IMR-90 (cell line): ENCODE measurements at regions not wholly inside any gene's neighbourhood (a gene's known extent, or its start where the extent isn't known, plus 50 kb on each side); places are given as distances from the start of the nearest gene placed in this dataset.
A peak's percentile ranks its signal among the peaks of the same experiment; 100 is the strongest.

Source experiments
- ATAC-seq: fragments of 200-7000 bp; cut with Tn5 transposase; 2 replicates; pipeline ENCODE4 v1.9.1; 2020; ENCODE audit warnings: low read depth, mild to moderate bottlenecking, moderate library complexity
- BruUV-seq: library from RNA; stranded (reverse); fragments of 400-500 nt; replicated peaks from 2 replicates; lab custom pipeline; 2021; lab: Mats Ljungman, UMichigan
- CTCF ChIA-PET: fragments of 300-600 bp; formaldehyde crosslinking; extraction: SDS; loops from one replicate; lab custom pipeline; 2021; ENCODE audit warnings: antibody characterized with exemption; lab: Yijun Ruan, JAX
- POLR2A ChIA-PET: fragments of 300-600 bp; sonication (Branson Sonifier 250); formaldehyde crosslinking; loops from one replicate; lab custom pipeline; 2022; ENCODE audit warnings: antibody characterized with exemption; ENCODE audit not compliant: unreplicated experiment; lab: Charles Lee
- DNase-seq: peaks from one replicate; pipeline ENCODE4 v3.0.0; 2013
- H2AFZ ChIP-seq: replicated peaks from 2 replicates; pipeline ENCODE3; 2013; ENCODE audit warnings: low read length, mild to moderate bottlenecking; ENCODE audit not compliant: poor library complexity
- H2AK5ac ChIP-seq: 2 replicates; pipeline ENCODE4 v1.6.1; 2013; ENCODE audit warnings: low read depth, low read length, inconsistent platforms
- H2AK9ac ChIP-seq: replicated peaks from 2 replicates; pipeline ENCODE3; 2013; ENCODE audit warnings: mild to moderate bottlenecking, low read depth, low read length, moderate library complexity; ENCODE audit not compliant: poor library complexity
- H2BK120ac ChIP-seq: 2 replicates; pipeline ENCODE4 v1.6.1; 2013; ENCODE audit warnings: low read depth, low read length, inconsistent platforms
- H2BK15ac ChIP-seq: 3 replicates; pipeline ENCODE4 v1.6.1; 2013; ENCODE audit warnings: low read depth, low read length, inconsistent platforms
- H2BK20ac ChIP-seq: 2 replicates; pipeline ENCODE4 v1.6.1; 2013; ENCODE audit warnings: low read depth, mild to moderate bottlenecking, inconsistent platforms, low read length, moderate library complexity
- H2BK5ac ChIP-seq: 2 replicates; pipeline ENCODE4 v1.6.1; 2013; ENCODE audit warnings: mild to moderate bottlenecking, low read depth, low read length, inconsistent platforms; ENCODE audit not compliant: poor library complexity, severe bottlenecking
- H3K14ac ChIP-seq: replicated peaks from 2 replicates; pipeline ENCODE4 v1.6.1; 2013; ENCODE audit warnings: low read depth, low read length, inconsistent platforms
- H3K18ac ChIP-seq: 2 replicates; pipeline ENCODE4 v1.6.1; 2013; ENCODE audit warnings: low read depth, low read length, control low read depth
- H3K23ac ChIP-seq: 2 replicates; pipeline ENCODE4 v1.6.1; 2013; ENCODE audit warnings: low read depth, low read length, inconsistent platforms
- H3K27ac ChIP-seq: 2 replicates; pipeline ENCODE4 v1.5.1; 2013; ENCODE audit warnings: mild to moderate bottlenecking, control low read depth, low read length; ENCODE audit not compliant: insufficient read depth
- H3K27me3 ChIP-seq: 2 replicates; pipeline ENCODE4 v1.6.1; 2013; ENCODE audit warnings: low read length; ENCODE audit not compliant: control insufficient read depth, insufficient read depth
- H3K36me3 ChIP-seq: 2 replicates; pipeline ENCODE4 v1.6.1; 2013; ENCODE audit warnings: low read length, mixed read lengths; ENCODE audit not compliant: control insufficient read depth, insufficient read depth
- H3K4ac ChIP-seq: 2 replicates; pipeline ENCODE4 v1.6.1; 2013; ENCODE audit warnings: low read depth, low read length, inconsistent platforms
- H3K4me1 ChIP-seq: 2 replicates; pipeline ENCODE4 v1.6.1; 2013; ENCODE audit warnings: low read length, mixed read lengths; ENCODE audit not compliant: control insufficient read depth, insufficient read depth
- H3K4me2 ChIP-seq: 2 replicates; pipeline ENCODE4 v1.6.1; 2013; ENCODE audit warnings: low read depth, mild to moderate bottlenecking, control low read depth, low read length, moderate library complexity
- H3K4me3 ChIP-seq: 2 replicates; pipeline ENCODE4 v1.5.1; 2013; ENCODE audit warnings: low read depth, mild to moderate bottlenecking, control low read depth, low read length, moderate library complexity; ENCODE audit not compliant: insufficient read depth
- H3K56ac ChIP-seq: 2 replicates; pipeline ENCODE4 v1.6.1; 2013; ENCODE audit warnings: low read length, inconsistent platforms; ENCODE audit not compliant: insufficient read depth; ENCODE audit errors: extremely low read depth
- H3K79me1 ChIP-seq, 2 experiments: 2 replicates each; pipeline ENCODE4 v1.6.1; 2013; ENCODE audit warnings: low read length in 2 of 2, inconsistent platforms in 1 of 2, low read depth in 1 of 2
- H3K9ac ChIP-seq: 2 replicates; pipeline ENCODE4 v1.6.1; 2013; ENCODE audit warnings: low read depth, low read length, control low read depth
- H3K9me1 ChIP-seq: 2 replicates; pipeline ENCODE4 v1.6.1; 2013; ENCODE audit warnings: low read length, inconsistent platforms; ENCODE audit not compliant: insufficient read depth
- H3K9me3 ChIP-seq: 2 replicates; pipeline ENCODE4 v1.6.1; 2013; ENCODE audit warnings: low read length; ENCODE audit not compliant: control insufficient read depth, insufficient read depth
- H4K20me1 ChIP-seq: 2 replicates; pipeline ENCODE4 v1.6.1; 2013; ENCODE audit warnings: low read length, inconsistent platforms; ENCODE audit not compliant: insufficient read depth
- H4K5ac ChIP-seq: 2 replicates; pipeline ENCODE4 v1.6.1; 2013; ENCODE audit warnings: mild to moderate bottlenecking, low read depth, low read length, control low read depth
- H4K8ac ChIP-seq, 2 experiments: 2 replicates each; pipeline ENCODE4 v1.6.1; 2013; ENCODE audit warnings: low read depth in 2 of 2, low read length in 2 of 2, control low read depth in 1 of 2, inconsistent platforms in 1 of 2
- H4K91ac ChIP-seq: 2 replicates; pipeline ENCODE4 v1.6.1; 2013; ENCODE audit warnings: low read depth, low read length, inconsistent platforms; ENCODE audit not compliant: insufficient read depth
- BHLHE40 ChIP-seq: fragments of 150-350 bp; IDR thresholded peaks from 2 replicates; pipeline ENCODE4 v1.6.1; 2016; ENCODE audit warnings: mild to moderate bottlenecking, low read depth, low read length
- CHD1 ChIP-seq: IDR thresholded peaks from 2 replicates; pipeline ENCODE4 v1.6.1; 2012; ENCODE audit warnings: low read depth, low read length, improper control_type of control experiment
- MAFK ChIP-seq: IDR thresholded peaks from 2 replicates; pipeline ENCODE4 v1.6.1; 2012; ENCODE audit warnings: low read depth, low read length, improper control_type of control experiment
- MAZ ChIP-seq: IDR thresholded peaks from 2 replicates; pipeline ENCODE4 v1.6.1; 2012; ENCODE audit warnings: low read depth, mild to moderate bottlenecking, low read length, improper control_type of control experiment, moderate library complexity, borderline replicate concordance
- MXI1 ChIP-seq: IDR thresholded peaks from 2 replicates; pipeline ENCODE4 v1.6.1; 2012; ENCODE audit warnings: low read depth, mild to moderate bottlenecking, low read length, moderate library complexity, borderline replicate concordance
- NFE2L2 ChIP-seq: fragments of 150-350 bp; IDR thresholded peaks from 2 replicates; pipeline ENCODE4 v1.6.1; 2016; ENCODE audit warnings: low read depth, mild to moderate bottlenecking, low read length
- POLR2A ChIP-seq: IDR thresholded peaks from 2 replicates; pipeline ENCODE4 v1.6.1; 2012; ENCODE audit warnings: mild to moderate bottlenecking, low read depth, low read length
- RAD21 ChIP-seq: IDR thresholded peaks from 2 replicates; pipeline ENCODE4 v1.6.1; 2012; ENCODE audit warnings: low read length, improper control_type of control experiment
- RFX5 ChIP-seq: IDR thresholded peaks from 2 replicates; pipeline ENCODE4 v1.8.0; 2012; ENCODE audit warnings: low read depth, mild to moderate bottlenecking, low read length, moderate library complexity
- SMC3 ChIP-seq: fragments of 150-350 bp; IDR thresholded peaks from 2 replicates; pipeline ENCODE4 v1.6.1; 2016; ENCODE audit warnings: low read depth, mild to moderate bottlenecking, antibody characterized with exemption, low read length, moderate library complexity
- USF2 ChIP-seq: fragments of 150-350 bp; IDR thresholded peaks from 2 replicates; pipeline ENCODE4 v1.6.1; 2017; ENCODE audit warnings: mild to moderate bottlenecking, antibody characterized with exemption, low read length, low read depth
- WGBS, 2 experiments: methylation state at CpG; one replicate each; pipeline versions ENCODE4 v1.1.5 to v1.1.7; 2013; ENCODE audit warnings: missing lambda C conversion rate in 2 of 2; ENCODE audit not compliant: insufficient read length in 1 of 2; ENCODE audit errors: extremely low coverage in 2 of 2; 5-methylcytosine and 5-hydroxymethylcytosine counted together
- dilution Hi-C: fragments of 300-500 bp; cut with HindIII; formaldehyde crosslinking; loops from one replicate; pipeline ENCODE4 v1.14.3; 2018; ENCODE audit warnings: low sequenced_read_pairs; ENCODE audit not compliant: unreplicated experiment
- in situ Hi-C: fragments of 300-500 bp; cut with MboI; formaldehyde crosslinking; loops from 3 replicates; pipeline ENCODE4 v1.14.3; 2019; ENCODE audit warnings: low sequenced_read_pairs, inconsistent platforms, mixed read lengths
- intact Hi-C: fragments of 100-400 bp; cut with micrococcal nuclease; formaldehyde crosslinking; loops from 2 replicates; pipeline ENCODE4 v1.10.0; 2022

DNA sequence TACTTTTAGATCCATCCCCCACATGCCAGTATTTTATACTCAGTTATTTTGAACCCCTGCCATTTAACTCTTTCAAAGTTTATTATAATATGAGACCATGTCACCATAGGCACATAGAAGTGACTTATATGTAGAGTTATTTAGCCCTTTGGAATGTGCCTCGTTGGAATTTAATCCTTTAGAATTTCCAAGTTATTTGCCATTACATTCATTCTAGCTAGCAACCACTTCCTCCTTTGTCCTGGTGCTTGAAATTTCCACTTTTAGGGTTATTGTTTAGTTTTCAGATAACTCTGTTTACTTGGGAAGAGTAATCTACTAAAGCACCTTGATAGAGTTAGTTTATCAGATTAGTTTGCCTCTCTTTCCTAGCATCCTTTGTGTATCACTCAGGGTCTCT is 82.8 kb upstream of the TLE1 start:
- Histone ChIP-seq H2AFZ (no peak overlapping the region), H3K36me3 (no peaks in the 10 kb centered on the region), H3K9me3 (peaks cover 3% of the 10 kb centered on the region; the same call in 1 of the 2 replicates), H3K4me1 (peaks cover 4% of the 10 kb centered on the region; the same call in 1 of the 2 replicates), H4K20me1 (no peaks in the 10 kb centered on the region), H4K91ac (no peak overlapping the region; the same call in 1 of the 2 replicates), H3K18ac (no peak overlapping the region; the same call in 1 of the 2 replicates), H3K79me1 (no peaks in the 10 kb centered on the region), H3K56ac (no peak overlapping the region), H3K9me1 (peaks cover 5% of the 10 kb centered on the region), H2BK20ac (no peak overlapping the region), H3K4ac (peak overlapping the region; percentile 46; the same call in 1 of the 2 replicates), H3K9ac (no peak overlapping the region), H3K4me2 (no peak overlapping the region), H2AK9ac (no peak overlapping the region), H3K27me3 (no peaks in the 10 kb centered on the region), H4K8ac (no peak overlapping the region), H3K27ac (no peak overlapping the region), H2BK5ac (peak overlapping the region; percentile 55), H2AK5ac (no peak overlapping the region), H4K5ac (no peak overlapping the region), H2BK120ac (0 out of 2 replicates have a peak overlapping the region, but pooled peaks have one; percentile 31), H3K4me3 (no peak overlapping the region), H2BK15ac (no peak overlapping the region), H3K23ac (no peak overlapping the region), H3K14ac (no peak overlapping the region)
- intact Hi-C loops: no loop called here
- ChIA-PET CTCF (no interaction called here), POLR2A (no interaction called here)
- TF ChIP-seq BHLHE40 (no peak), MAFK (no peak), MXI1 (no peak), RFX5 (no peak), POLR2A (no peak), SMC3 (no peak), NFE2L2 (no peak), MAZ (no peak), USF2 (no peak), CHD1 (no peak), RAD21 (no peak)
- peak; percentile 49 for DNase-seq
- no CpG with 5 or more reads among the region's 1 CpG for WGBS, 2 experiments
- no TSS peak for BruUV-seq
- dilution Hi-C loops: no loop called here
- peak; percentile 78 for ATAC-seq
- in situ Hi-C loops: no loop called here
